ENCODE measurements at regions not wholly inside any gene's neighbourhood (a gene's known extent, or its start where the extent isn't known, plus 50 kb on each side); places are given as distances from the start of the nearest gene placed in this dataset.

- no peak overlapping the region for H3K18ac ChIP-seq (ENCODE audit: low read length)
- H3K23ac ChIP-seq (ENCODE audit: low read length): no peak overlapping the region
- no peaks in the 10 kb centered on the region for H3K4me1 ChIP-seq (ENCODE audit: control insufficient read depth, low read depth, low read length)
- no CpG with 5 or more reads among the region's 4 CpGs for WGBS (ENCODE audit: extremely low coverage, insufficient coverage, low lambda C conversion rate)
- no peak overlapping the region for H2BK15ac ChIP-seq (replicated peaks; ENCODE audit: low read depth)
- no peak overlapping the region for H4K8ac ChIP-seq (ENCODE audit: low read depth, low read length)
- H2AK5ac ChIP-seq (ENCODE audit: low read length): no peak overlapping the region
- H3K79me1 ChIP-seq (ENCODE audit: low read length): no peaks in the 10 kb centered on the region
- no peaks in the 10 kb centered on the region for H3K27me3 ChIP-seq (ENCODE audit: insufficient read depth, low read length, poor library complexity)
- DNase-seq: no peak
- H3K9ac ChIP-seq (ENCODE audit: low read length): no peak overlapping the region
- no peak overlapping the region for H3K4me2 ChIP-seq (ENCODE audit: low read length)
- no peak overlapping the region for H2BK5ac ChIP-seq (ENCODE audit: low read length)
- no peaks in the 10 kb centered on the region for H3K36me3 ChIP-seq (ENCODE audit: control insufficient read depth, insufficient read depth, low read length)
- no peak overlapping the region for H2BK120ac ChIP-seq (ENCODE audit: low read depth, low read length)
- no peak overlapping the region for H3K4ac ChIP-seq (ENCODE audit: low read depth, low read length)
- H3K56ac ChIP-seq (ENCODE audit: low read length): no peak overlapping the region
- no peak overlapping the region for H3K27ac ChIP-seq (ENCODE audit: low read depth, low read length)
- H3K79me2 ChIP-seq (ENCODE audit: control insufficient read depth, insufficient read depth, low read length): no peaks in the 10 kb centered on the region
- no peak overlapping the region for H3K4me3 ChIP-seq (ENCODE audit: low read length)
- H4K5ac ChIP-seq (ENCODE audit: low read length): no peak overlapping the region
Measured at GRCh38 chr2:82731824-82732223, 1727.3 kb downstream of the SUCLG1 start.

- Histone ChIP-seq H4K5ac (ENCODE audit: low read length) (no peak overlapping the region), H3K4me3 (ENCODE audit: low read length) (no peak overlapping the region), H3K27me3 (ENCODE audit: insufficient read depth, low read length, poor library complexity) (no peaks in the 10 kb centered on the region), H2AK5ac (ENCODE audit: low read length) (no peak overlapping the region), H3K79me1 (ENCODE audit: low read length) (no peaks in the 10 kb centered on the region), H3K9ac (ENCODE audit: low read length) (no peak overlapping the region), H4K8ac (ENCODE audit: low read depth, low read length) (no peak overlapping the region), H3K27ac (ENCODE audit: low read depth, low read length) (no peak overlapping the region), H3K79me2 (ENCODE audit: control insufficient read depth, insufficient read depth, low read length) (no peaks in the 10 kb centered on the region), H3K23ac (ENCODE audit: low read length) (no peak overlapping the region), H3K56ac (ENCODE audit: low read length) (no peak overlapping the region), H3K36me3 (ENCODE audit: control insufficient read depth, insufficient read depth, low read length) (no peaks in the 10 kb centered on the region), H2BK120ac (ENCODE audit: low read depth, low read length) (no peak overlapping the region), H3K4me2 (ENCODE audit: low read length) (no peak overlapping the region), H3K4me1 (ENCODE audit: control insufficient read depth, low read depth, low read length) (no peaks in the 10 kb centered on the region), H2BK15ac (replicated peaks; ENCODE audit: low read depth) (no peak overlapping the region), H3K4ac (ENCODE audit: low read depth, low read length) (no peak overlapping the region), H2BK5ac (ENCODE audit: low read length) (no peak overlapping the region), H3K18ac (ENCODE audit: low read length) (no peak overlapping the region)
- DNase-seq: no peak
- no CpG with 5 or more reads among the region's 1 CpG for WGBS (ENCODE audit: extremely low coverage, insufficient coverage, low lambda C conversion rate)
Measured at GRCh38 chr2:82730811-82731210, 1728.3 kb downstream of the SUCLG1 start.

- no peak for DNase-seq
- no peak overlapping the region for H3K4me3 ChIP-seq (ENCODE audit: low read length)
- no peak overlapping the region for H2AK5ac ChIP-seq (ENCODE audit: low read length)
- no peak overlapping the region for H3K27ac ChIP-seq (ENCODE audit: low read depth, low read length)
- no peak overlapping the region for H2BK15ac ChIP-seq (replicated peaks; ENCODE audit: low read depth)
- WGBS (ENCODE audit: extremely low coverage, insufficient coverage, low lambda C conversion rate): no CpG with 5 or more reads among the region's 2 CpGs
- no peak overlapping the region for H3K9ac ChIP-seq (ENCODE audit: low read length)
- no peak overlapping the region for H4K5ac ChIP-seq (ENCODE audit: low read length)
- H3K23ac ChIP-seq (ENCODE audit: low read length): no peak overlapping the region
- H3K27me3 ChIP-seq (ENCODE audit: insufficient read depth, low read length, poor library complexity): no peaks in the 10 kb centered on the region
- no peaks in the 10 kb centered on the region for H3K4me1 ChIP-seq (ENCODE audit: control insufficient read depth, low read depth, low read length)
- H3K56ac ChIP-seq (ENCODE audit: low read length): no peak overlapping the region
- no peak overlapping the region for H2BK120ac ChIP-seq (ENCODE audit: low read depth, low read length)
- H2BK5ac ChIP-seq (ENCODE audit: low read length): no peak overlapping the region
- H3K79me2 ChIP-seq (ENCODE audit: control insufficient read depth, insufficient read depth, low read length): no peaks in the 10 kb centered on the region
- no peak overlapping the region for H3K18ac ChIP-seq (ENCODE audit: low read length)
- H3K4me2 ChIP-seq (ENCODE audit: low read length): no peak overlapping the region
- no peak overlapping the region for H3K4ac ChIP-seq (ENCODE audit: low read depth, low read length)
- H3K79me1 ChIP-seq (ENCODE audit: low read length): no peaks in the 10 kb centered on the region
- no peak overlapping the region for H4K8ac ChIP-seq (ENCODE audit: low read depth, low read length)
- no peaks in the 10 kb centered on the region for H3K36me3 ChIP-seq (ENCODE audit: control insufficient read depth, insufficient read depth, low read length)
Measured at GRCh38 chr2:82728090-82728489, 1731.0 kb downstream of the SUCLG1 start.

GRCh38 chr2:82708681-82709080 is 1750.4 kb downstream of the SUCLG1 start:
- no peak overlapping the region for H3K27ac ChIP-seq (ENCODE audit: low read depth, low read length)
- no peak overlapping the region for H4K8ac ChIP-seq (ENCODE audit: low read depth, low read length)
- no peak overlapping the region for H2BK120ac ChIP-seq (ENCODE audit: low read depth, low read length)
- DNase-seq: no peak
- H2AK5ac ChIP-seq (ENCODE audit: low read length): no peak overlapping the region
- H3K79me1 ChIP-seq (ENCODE audit: low read length): no peaks in the 10 kb centered on the region
- no CpG with 5 or more reads among the region's 2 CpGs for WGBS (ENCODE audit: extremely low coverage, insufficient coverage, low lambda C conversion rate)
- H3K36me3 ChIP-seq (ENCODE audit: control insufficient read depth, insufficient read depth, low read length): no peaks in the 10 kb centered on the region
- H3K4me3 ChIP-seq (ENCODE audit: low read length): no peak overlapping the region
- H2BK5ac ChIP-seq (ENCODE audit: low read length): no peak overlapping the region
- H3K9ac ChIP-seq (ENCODE audit: low read length): no peak overlapping the region
- H3K4me2 ChIP-seq (ENCODE audit: low read length): no peak overlapping the region
- H3K18ac ChIP-seq (ENCODE audit: low read length): no peak overlapping the region
- H4K5ac ChIP-seq (ENCODE audit: low read length): no peak overlapping the region
- no peak overlapping the region for H3K4ac ChIP-seq (ENCODE audit: low read depth, low read length)
- no peak overlapping the region for H3K56ac ChIP-seq (ENCODE audit: low read length)
- H3K23ac ChIP-seq (ENCODE audit: low read length): no peak overlapping the region
- H3K79me2 ChIP-seq (ENCODE audit: control insufficient read depth, insufficient read depth, low read length): no peaks in the 10 kb centered on the region
- no peak overlapping the region for H2BK15ac ChIP-seq (replicated peaks; ENCODE audit: low read depth)
- H3K27me3 ChIP-seq (ENCODE audit: insufficient read depth, low read length, poor library complexity): no peaks in the 10 kb centered on the region
- H3K4me1 ChIP-seq (ENCODE audit: control insufficient read depth, low read depth, low read length): no peaks in the 10 kb centered on the region

GRCh38 chr2:82697231-82697630 is 1761.8 kb downstream of the SUCLG1 start:
- Histone ChIP-seq H2BK5ac (ENCODE audit: low read length) (no peak overlapping the region), H3K36me3 (ENCODE audit: control insufficient read depth, insufficient read depth, low read length) (no peaks in the 10 kb centered on the region), H4K8ac (ENCODE audit: low read depth, low read length) (no peak overlapping the region), H3K4me3 (ENCODE audit: low read length) (no peak overlapping the region), H3K27ac (ENCODE audit: low read depth, low read length) (no peak overlapping the region), H3K4ac (ENCODE audit: low read depth, low read length) (no peak overlapping the region), H3K56ac (ENCODE audit: low read length) (no peak overlapping the region), H3K4me1 (ENCODE audit: control insufficient read depth, low read depth, low read length) (no peaks in the 10 kb centered on the region), H3K79me2 (ENCODE audit: control insufficient read depth, insufficient read depth, low read length) (no peaks in the 10 kb centered on the region), H3K23ac (ENCODE audit: low read length) (no peak overlapping the region), H3K9ac (ENCODE audit: low read length) (no peak overlapping the region), H3K18ac (ENCODE audit: low read length) (no peak overlapping the region), H4K5ac (ENCODE audit: low read length) (no peak overlapping the region), H3K79me1 (ENCODE audit: low read length) (no peaks in the 10 kb centered on the region), H2BK120ac (ENCODE audit: low read depth, low read length) (no peak overlapping the region), H3K27me3 (ENCODE audit: insufficient read depth, low read length, poor library complexity) (no peaks in the 10 kb centered on the region), H2BK15ac (replicated peaks; ENCODE audit: low read depth) (no peak overlapping the region), H2AK5ac (ENCODE audit: low read length) (no peak overlapping the region), H3K4me2 (ENCODE audit: low read length) (no peak overlapping the region)
- no CpG with 5 or more reads among the region's 1 CpG for WGBS (ENCODE audit: extremely low coverage, insufficient coverage, low lambda C conversion rate)
- DNase-seq: no peak

- H2BK120ac ChIP-seq (ENCODE audit: low read depth, low read length): no peak overlapping the region
- H3K4ac ChIP-seq (ENCODE audit: low read depth, low read length): no peak overlapping the region
Measured at GRCh38 chr2:82694431-82694830, 1764.6 kb downstream of the SUCLG1 start.

More at GRCh38 chr2:82694431-82694830, 1764.6 kb downstream of the SUCLG1 start:
- H3K27ac ChIP-seq (ENCODE audit: low read depth, low read length): no peak overlapping the region
- no peaks in the 10 kb centered on the region for H3K79me2 ChIP-seq (ENCODE audit: control insufficient read depth, insufficient read depth, low read length)
- no CpG with 5 or more reads among the region's 2 CpGs for WGBS (ENCODE audit: extremely low coverage, insufficient coverage, low lambda C conversion rate)
- H3K79me1 ChIP-seq (ENCODE audit: low read length): no peaks in the 10 kb centered on the region
- no peak overlapping the region for H3K23ac ChIP-seq (ENCODE audit: low read length)
- no peak overlapping the region for H2BK5ac ChIP-seq (ENCODE audit: low read length)
- H3K27me3 ChIP-seq (ENCODE audit: insufficient read depth, low read length, poor library complexity): no peaks in the 10 kb centered on the region
- no peak overlapping the region for H2AK5ac ChIP-seq (ENCODE audit: low read length)
- H3K18ac ChIP-seq (ENCODE audit: low read length): no peak overlapping the region
- no peak overlapping the region for H3K56ac ChIP-seq (ENCODE audit: low read length)
- no peaks in the 10 kb centered on the region for H3K36me3 ChIP-seq (ENCODE audit: control insufficient read depth, insufficient read depth, low read length)
- no peak overlapping the region for H2BK15ac ChIP-seq (replicated peaks; ENCODE audit: low read depth)
- no peak overlapping the region for H4K5ac ChIP-seq (ENCODE audit: low read length)
- no peak for DNase-seq
- H3K9ac ChIP-seq (ENCODE audit: low read length): no peak overlapping the region
- H3K4me1 ChIP-seq (ENCODE audit: control insufficient read depth, low read depth, low read length): no peaks in the 10 kb centered on the region
- H3K4me2 ChIP-seq (ENCODE audit: low read length): no peak overlapping the region
- no peak overlapping the region for H4K8ac ChIP-seq (ENCODE audit: low read depth, low read length)
- no peak overlapping the region for H3K4me3 ChIP-seq (ENCODE audit: low read length)

Measured in mesendoderm (in vitro differentiated cells).